Coronary artery (tissue), 2 donors: ENCODE measurements at regions not wholly inside any gene's neighbourhood (a gene's known extent, or its start where the extent isn't known, plus 50 kb on each side); places are given as distances from the start of the nearest gene placed in this dataset.
A peak's percentile ranks its signal among the peaks of the same experiment; 100 is the strongest.

ENCODE experiments used
- DNase-seq: peaks from one replicate; pipeline ENCODE4 v3.0.0-alpha.2; 2017; ENCODE audit warnings: low spot score
- H3K27ac ChIP-seq, 2 donors: fragments of 200-600 bp; sonication (generic); one replicate each; pipeline ENCODE4 v1.5.1; 2016 to 2019
- H3K4me3 ChIP-seq: fragments of 200-600 bp; sonication (generic); 2 replicates; pipeline ENCODE4 v1.5.1; 2016; ENCODE audit warnings: mild to moderate bottlenecking, moderate library complexity
- CTCF ChIP-seq: fragments of 200-600 bp; sonication (generic); IDR thresholded peaks from one replicate; pipeline ENCODE4 v1.5.1; 2019; ENCODE audit warnings: antibody characterized with exemption

GRCh38 chr20:10902174-10902573, 228.4 kb upstream of the JAG1 start:
- Histone ChIP-seq H3K27ac (peak overlapping the region in 1 of 2 donors; percentile 45), H3K4me3 (no peak overlapping the region)
- no peak for DNase-seq
- no peak for TF ChIP-seq CTCF

GRCh38 chr20:10902576-10903282, 228.9 kb upstream of the JAG1 start:
- Histone ChIP-seq H3K27ac (peak overlapping the region in 1 of 2 donors; percentile 45), H3K4me3 (no peak overlapping the region)
- DNase-seq: no peak
- no peak for TF ChIP-seq CTCF

GRCh38 chr20:10906834-10907233, 233.0 kb upstream of the JAG1 start:
- no peak for DNase-seq
- H3K27ac ChIP-seq: no peak overlapping the region
- no peak for TF ChIP-seq CTCF
- H3K4me3 ChIP-seq: no peak overlapping the region

GRCh38 chr20:10909803-10910202, 236.0 kb upstream of the JAG1 start:
- TF ChIP-seq CTCF: no peak
- Histone ChIP-seq H3K4me3 (no peak overlapping the region), H3K27ac (no peak overlapping the region)
- DNase-seq: no peak

- H3K4me3 ChIP-seq: peak overlapping the region; percentile 50
- peak overlapping the region; percentile 29 to 61 for H3K27ac ChIP-seq
- no peak for DNase-seq
- TF ChIP-seq CTCF: no peak
Observed at GRCh38 chr20:10910535-10911178, 236.9 kb upstream of the JAG1 start.

- no peak overlapping the region for H3K4me3 ChIP-seq
- no peak for DNase-seq
- H3K27ac ChIP-seq: peak overlapping the region; percentile 29 to 61
- no peak for TF ChIP-seq CTCF
Observed at GRCh38 chr20:10911298-10911697, 237.5 kb upstream of the JAG1 start.

GRCh38 chr20:10915815-10916214, 242.0 kb upstream of the JAG1 start:
- TF ChIP-seq CTCF: no peak
- no peak for DNase-seq
- Histone ChIP-seq H3K27ac (no peak overlapping the region), H3K4me3 (no peak overlapping the region)
